H1 (cell line): ENCODE measurements at regions not wholly inside any gene's neighbourhood (a gene's known extent, or its start where the extent isn't known, plus 50 kb on each side); places are given as distances from the start of the nearest gene placed in this dataset.
A peak's percentile ranks its signal among the peaks of the same experiment; 100 is the strongest.

Experiments used
- CTCF ChIA-PET: fragments of 300-600 bp; sonication (Branson Sonifier 250); formaldehyde crosslinking; loops from one replicate; lab custom pipeline; 2021; ENCODE audit not compliant: partially characterized antibody; lab: Charles Lee
- POLR2A ChIA-PET: fragments of 300-600 bp; sonication (Branson Sonifier 250); formaldehyde crosslinking; loops from one replicate; lab custom pipeline; 2021; ENCODE audit warnings: inconsistent platforms; ENCODE audit not compliant: partially characterized antibody; lab: Charles Lee
- DNase-seq, 2 experiments: peaks; one replicate each; pipeline versions ENCODE4 v3.0.0 to v3.0.0-alpha.2; 2010 to 2022; ENCODE audit warnings: low spot score in 2 of 2, low read depth in 1 of 2, mixed read lengths in 1 of 2
- FAIRE-seq: peaks from 2 replicates; lab custom pipeline; 2011; peaks lifted over from hg19 to GRCh38; lab: Jason Lieb, UNC
- H2AFZ ChIP-seq: 2 replicates; pipeline ENCODE4 v1.8.1; 2012; ENCODE audit warnings: low read length, inconsistent platforms
- H2AK5ac ChIP-seq: 2 replicates; pipeline ENCODE4 v1.6.1; 2013; ENCODE audit warnings: low read depth, low read length
- H2BK120ac ChIP-seq: replicated peaks from 2 replicates; pipeline ENCODE3; 2013; ENCODE audit warnings: low read depth, low read length, inconsistent platforms
- H2BK12ac ChIP-seq: 2 replicates; pipeline ENCODE4 v1.6.1; 2013; ENCODE audit warnings: low read depth, low read length
- H2BK15ac ChIP-seq: 2 replicates; pipeline ENCODE4 v1.6.1; 2013; ENCODE audit warnings: low read length
- H2BK20ac ChIP-seq: 2 replicates; pipeline ENCODE4 v1.6.1; 2013; ENCODE audit warnings: low read length
- H2BK5ac ChIP-seq: 2 replicates; pipeline ENCODE4 v1.6.1; 2013; ENCODE audit warnings: low read depth, low read length
- H3K14ac ChIP-seq: 2 replicates; pipeline ENCODE4 v1.6.1; 2013; ENCODE audit warnings: inconsistent platforms; ENCODE audit not compliant: insufficient read length
- H3K18ac ChIP-seq: 2 replicates; pipeline ENCODE4 v1.6.1; 2013; ENCODE audit warnings: low read length; ENCODE audit errors: extremely low read depth
- H3K23ac ChIP-seq: 2 replicates; pipeline ENCODE4 v1.6.1; 2013; ENCODE audit warnings: inconsistent platforms; ENCODE audit not compliant: insufficient read length
- H3K23me2 ChIP-seq: 2 replicates; pipeline ENCODE4 v1.6.1; 2013; ENCODE audit warnings: low read depth, low read length
- H3K27ac ChIP-seq: 2 replicates; pipeline ENCODE4 v1.6.1; 2011; ENCODE audit warnings: low read depth, low read length, inconsistent platforms
- H3K27me3 ChIP-seq, 4 experiments: replicated peaks in 1 of 4; 1 replicate in 1 of 4; 2 replicates in 3 of 4; pipeline versions ENCODE4 v1.6.1 to v1.8.1; 2011 to 2013; ENCODE audit warnings: low read length in 3 of 4, mild to moderate bottlenecking in 3 of 4, inconsistent platforms in 2 of 4, mixed read lengths in 2 of 4, moderate library complexity in 1 of 4; ENCODE audit not compliant: control insufficient read depth in 3 of 4, insufficient read depth in 3 of 4; ENCODE audit errors: extremely low read depth in 1 of 4
- H3K36me3 ChIP-seq, 4 experiments: 2 replicates each; pipeline versions ENCODE4 v1.6.1 to v1.8.1; 2011 to 2013; ENCODE audit warnings: mild to moderate bottlenecking in 4 of 4, low read length in 3 of 4, moderate library complexity in 2 of 4, control low read depth in 1 of 4, inconsistent platforms in 1 of 4; ENCODE audit not compliant: insufficient read depth in 4 of 4, control insufficient read depth in 2 of 4
- H3K4ac ChIP-seq: replicated peaks from 2 replicates; pipeline ENCODE3; 2013; ENCODE audit warnings: low read length, low read depth, mixed read lengths, inconsistent platforms; ENCODE audit not compliant: insufficient read length
- H3K4me1 ChIP-seq, 4 experiments: replicated peaks in 1 of 4; 1 replicate in 1 of 4; 2 replicates in 3 of 4; pipeline versions ENCODE4 v1.6.1 to v1.8.1; 2011 to 2013; ENCODE audit warnings: low read length in 3 of 4, inconsistent platforms in 2 of 4, mixed read lengths in 1 of 4; ENCODE audit not compliant: insufficient read depth in 4 of 4, control insufficient read depth in 3 of 4
- H3K4me2 ChIP-seq, 2 experiments: 2 replicates each; pipeline versions ENCODE4 v1.6.1 to v1.8.1; 2011 to 2013; ENCODE audit warnings: low read depth in 2 of 2, low read length in 2 of 2, control low read depth in 1 of 2, inconsistent platforms in 1 of 2, mild to moderate bottlenecking in 1 of 2; ENCODE audit not compliant: insufficient read depth in 1 of 2
- H3K4me3 ChIP-seq, 4 experiments: fragments of 200-600, 300-600 bp in 1 of 4; sonication (generic), shearing (Covaris generic), sonication (Bioruptor Twin) in 1 of 4; 2 replicates each; pipeline versions ENCODE4 v1.5.1 to v1.8.1; 2011 to 2016; ENCODE audit warnings: low read length in 4 of 4, low read depth in 3 of 4, control low read depth in 2 of 4, inconsistent platforms in 2 of 4, mild to moderate bottlenecking in 2 of 4, mixed read lengths in 1 of 4, moderate library complexity in 1 of 4; ENCODE audit not compliant: insufficient read depth in 2 of 4; ENCODE audit errors: extremely low read depth in 1 of 4
- H3K56ac ChIP-seq: replicated peaks from 2 replicates; pipeline ENCODE3; 2013; ENCODE audit warnings: low read depth, mild to moderate bottlenecking, mixed read lengths, low read length, inconsistent platforms; ENCODE audit not compliant: insufficient read length
- H3K79me1 ChIP-seq: 2 replicates; pipeline ENCODE4 v1.6.1; 2013; ENCODE audit warnings: low read depth, low read length, control low read depth
- H3K79me2 ChIP-seq, 2 experiments: 2 replicates each; pipeline versions ENCODE4 v1.6.1 to v1.8.1; 2012 to 2013; ENCODE audit warnings: low read length in 2 of 2, mild to moderate bottlenecking in 2 of 2, inconsistent platforms in 1 of 2; ENCODE audit not compliant: insufficient read depth in 2 of 2, control insufficient read depth in 1 of 2
- H3K9ac ChIP-seq, 4 experiments: replicated peaks in 1 of 4; 1 replicate in 1 of 4; 2 replicates in 3 of 4; pipeline versions ENCODE4 v1.6.1 to v1.8.1; 2011 to 2013; ENCODE audit warnings: low read depth in 3 of 4, low read length in 3 of 4, control low read depth in 2 of 4, mild to moderate bottlenecking in 2 of 4, moderate library complexity in 2 of 4, inconsistent platforms in 1 of 4; ENCODE audit errors: extremely low read depth in 1 of 4
- H3K9me3 ChIP-seq, 2 experiments: 2 replicates each; pipeline versions ENCODE4 v1.6.1 to v1.8.1; 2012 to 2013; ENCODE audit warnings: mild to moderate bottlenecking in 2 of 2, moderate library complexity in 2 of 2, control low read depth in 1 of 2, inconsistent platforms in 1 of 2, low read depth in 1 of 2, low read length in 1 of 2, mixed read lengths in 1 of 2; ENCODE audit not compliant: insufficient read depth in 2 of 2
- H4K20me1 ChIP-seq, 2 experiments: replicated peaks in 1 of 2; 2 replicates each; pipeline versions ENCODE3 to v1.8.1; 2011 to 2013; ENCODE audit warnings: inconsistent platforms in 2 of 2, low read length in 2 of 2, mild to moderate bottlenecking in 1 of 2; ENCODE audit not compliant: insufficient read depth in 2 of 2, control insufficient read depth in 1 of 2
- H4K5ac ChIP-seq: 2 replicates; pipeline ENCODE4 v1.6.1; 2013; ENCODE audit warnings: low read length, low read depth, mixed read lengths, inconsistent platforms; ENCODE audit not compliant: insufficient read length
- H4K8ac ChIP-seq: 2 replicates; pipeline ENCODE4 v1.8.0; 2013; ENCODE audit warnings: mild to moderate bottlenecking, moderate library complexity, low read length, inconsistent platforms; ENCODE audit not compliant: insufficient read depth; ENCODE audit errors: extremely low read depth
- H4K91ac ChIP-seq: replicated peaks from 2 replicates; pipeline ENCODE3; 2013; ENCODE audit warnings: low read length, mixed read lengths, inconsistent platforms; ENCODE audit not compliant: insufficient read length
- BACH1 ChIP-seq: IDR thresholded peaks from 2 replicates; pipeline ENCODE4 v1.6.1; 2012; ENCODE audit warnings: low read length, improper control_type of control experiment
- CTBP2 ChIP-seq: IDR thresholded peaks from 2 replicates; pipeline ENCODE4 v1.7.0; 2011; ENCODE audit warnings: borderline replicate concordance, mild to moderate bottlenecking, moderate library complexity, mixed read lengths, low read length; ENCODE audit not compliant: insufficient read depth, insufficient read length
- KDM5A ChIP-seq: fragments of 200-600 bp; IDR thresholded peaks from 2 replicates; pipeline ENCODE4 v1.7.1; 2012; ENCODE audit warnings: mild to moderate bottlenecking, low read length, inconsistent platforms, mixed read lengths
- MAFK ChIP-seq: IDR thresholded peaks from 2 replicates; pipeline ENCODE4 v1.6.1; 2012; ENCODE audit warnings: low read depth, mild to moderate bottlenecking, improper control_type of control experiment, low read length
- RNF2 ChIP-seq: fragments of 200-900, 300-1000 bp; sonication (generic); IDR thresholded peaks from 2 replicates; pipeline ENCODE4 v1.7.1; 2016; ENCODE audit warnings: borderline replicate concordance, low read depth, mild to moderate bottlenecking, antibody characterized with exemption, low read length; ENCODE audit not compliant: poor library complexity, severe bottlenecking; ENCODE audit errors: missing control alignments
- WGBS, 2 experiments: shearing (Covaris generic) in 1 of 2; methylation state at CpG; one replicate each; pipeline versions ENCODE4 v1.1.6 to v1.1.7; 2013 to 2015; ENCODE audit warnings: low lambda C conversion rate in 2 of 2, mixed read lengths in 2 of 2, inconsistent platforms in 1 of 2, low coverage in 1 of 2, missing lambda C conversion rate in 1 of 2; ENCODE audit not compliant: insufficient replicate concordance in 2 of 2, insufficient coverage in 1 of 2, insufficient read length in 1 of 2; ENCODE audit errors: extremely low coverage in 1 of 2, missing lambda C conversion rate in 1 of 2; 5-methylcytosine and 5-hydroxymethylcytosine counted together

GRCh38 chrX:76977452-76977851, 469.7 kb upstream of the FGF16 start:
- no peak for DNase-seq

More at GRCh38 chrX:76977452-76977851, 469.7 kb upstream of the FGF16 start:
- Histone ChIP-seq H2BK5ac (no peak overlapping the region), H3K79me1 (no peaks in the 10 kb centered on the region), H3K18ac (no peak overlapping the region), H2AFZ (no peak overlapping the region)
- peak; percentile 61; the same call in 1 of the 2 replicates for TF ChIP-seq BACH1
- TF ChIP-seq MAFK = 0 out of 2 replicates have a peak, but pooled peaks have one; percentile 31
- TF ChIP-seq KDM5A = no peak
- TF ChIP-seq CTBP2 = no peak
- no peak for TF ChIP-seq RNF2
- TF ChIP-seq, all 59 proteins: peak for 2
- WGBS, 2 experiments = 90% methylated on average over 2 of the region's 2 CpGs; no CpG with 5 or more reads in 1 of the 2 experiments
- Histone ChIP-seq H3K27me3 (no peaks in the 10 kb centered on the region), H3K4ac (no peak overlapping the region), H2BK120ac (no peak overlapping the region), H3K23me2 (no peaks in the 10 kb centered on the region), H3K56ac (no peak overlapping the region), H3K27ac (no peak overlapping the region), H4K5ac (no peak overlapping the region), H3K4me3 (no peak overlapping the region), H3K4me1 (no peaks in the 10 kb centered on the region), H3K4me2 (no peak overlapping the region), H3K23ac (no peak overlapping the region), H2BK12ac (no peak overlapping the region), H2BK20ac (no peak overlapping the region), H4K91ac (no peak overlapping the region), H2BK15ac (no peak overlapping the region), H2AK5ac (no peak overlapping the region), H3K79me2 (no peaks in the 10 kb centered on the region), H3K36me3 (no peaks in the 10 kb centered on the region), H3K9me3 (peaks cover 0 to 6% of the 10 kb centered on the region in 2 experiments; a peak in 2 of 4 replicates), H4K20me1 (no peaks in the 10 kb centered on the region), H3K14ac (no peak overlapping the region), H3K9ac (no peak overlapping the region), H4K8ac (no peak overlapping the region)
- ChIA-PET CTCF (no interaction called here), POLR2A (no interaction called here)
- no peak for FAIRE-seq
